Nephron (organoid): ENCODE measurements at regions not wholly inside any gene's neighbourhood (a gene's known extent, or its start where the extent isn't known, plus 50 kb on each side); places are given as distances from the start of the nearest gene placed in this dataset.

Source experiments
- H3K27ac Mint-ChIP-seq, 3 experiments: 2 replicates each; pipeline ENCODE4 v1.8.0; 2020; ENCODE audit warnings: mixed read lengths in 3 of 3, mild to moderate bottlenecking in 2 of 3, moderate library complexity in 1 of 3
- H3K27me3 Mint-ChIP-seq: 2 replicates; pipeline ENCODE4 v1.8.0; 2021; ENCODE audit warnings: low read depth, mild to moderate bottlenecking, moderate library complexity, mixed read lengths
- H3K36me3 Mint-ChIP-seq: 2 replicates; pipeline ENCODE4 v1.8.0; 2020; ENCODE audit warnings: low read depth, mixed read lengths
- H3K4me1 Mint-ChIP-seq: 2 replicates; pipeline ENCODE4 v1.8.0; 2020; ENCODE audit warnings: mixed read lengths
- H3K4me3 Mint-ChIP-seq, 3 experiments: 2 replicates each; pipeline ENCODE4 v1.8.0; 2020; ENCODE audit warnings: mild to moderate bottlenecking in 3 of 3, mixed read lengths in 3 of 3, moderate library complexity in 2 of 3
- H3K9me3 Mint-ChIP-seq: 2 replicates; pipeline ENCODE4 v1.8.0; 2020; ENCODE audit warnings: mixed read lengths
- CTCF ChIP-seq, 3 experiments: fragments of 200-600 bp; sonication (generic); IDR thresholded peaks; one replicate each; pipeline ENCODE4 v1.5.0; 2021; ENCODE audit warnings: antibody characterized with exemption in 3 of 3; ENCODE audit not compliant: unreplicated experiment in 3 of 3

- Mint-ChIP-seq H3K36me3 (no peaks in the 10 kb centered on the region), H3K27me3 (peaks cover 5% of the 10 kb centered on the region), H3K4me1 (peaks cover 24% of the 10 kb centered on the region), H3K9me3 (no peaks in the 10 kb centered on the region), H3K4me3 (no peak overlapping the region), H3K27ac (no peak overlapping the region)
- TF ChIP-seq CTCF (IDR thresholded peaks at IDR 0.05; ENCODE audit: unreplicated experiment in 3 of 3) = no peak
These were observed 60.5 kb upstream of the PRKAR2B start for GRCh38 chr7:106984034-106984433.

GRCh38 chr7:106986450-106986977 is 58.0 kb upstream of the PRKAR2B start:
- H3K36me3 Mint-ChIP-seq = no peaks in the 10 kb centered on the region

GRCh38 chr7:106987777-106988176 is 56.7 kb upstream of the PRKAR2B start:
- peaks cover 9% of the 10 kb centered on the region for H3K4me1 Mint-ChIP-seq
- no peak for TF ChIP-seq CTCF (IDR thresholded peaks at IDR 0.05; ENCODE audit: unreplicated experiment in 3 of 3)
- H3K4me3 Mint-ChIP-seq = no peak overlapping the region
- H3K27me3 Mint-ChIP-seq = no peaks in the 10 kb centered on the region
- H3K9me3 Mint-ChIP-seq = no peaks in the 10 kb centered on the region
- peak overlapping the region in 2 of 3 experiments; percentile 22 to 57 for H3K27ac Mint-ChIP-seq
- H3K36me3 Mint-ChIP-seq = no peaks in the 10 kb centered on the region

More at GRCh38 chr7:106986450-106986977, 58.0 kb upstream of the PRKAR2B start:
- peak overlapping the region in 1 of 3 experiments; percentile 56 for H3K27ac Mint-ChIP-seq
- TF ChIP-seq CTCF (IDR thresholded peaks at IDR 0.05; ENCODE audit: unreplicated experiment in 3 of 3) = no peak
- H3K27me3 Mint-ChIP-seq = no peaks in the 10 kb centered on the region
- no peaks in the 10 kb centered on the region for H3K9me3 Mint-ChIP-seq
- peaks cover 17% of the 10 kb centered on the region for H3K4me1 Mint-ChIP-seq
- no peak overlapping the region for H3K4me3 Mint-ChIP-seq

GRCh38 chr7:106992511-106992910 is 52.0 kb upstream of the PRKAR2B start:
- no peaks in the 10 kb centered on the region for H3K9me3 Mint-ChIP-seq
- H3K36me3 Mint-ChIP-seq = no peaks in the 10 kb centered on the region
- no peak overlapping the region for H3K27ac Mint-ChIP-seq
- H3K4me3 Mint-ChIP-seq = no peak overlapping the region
- no peaks in the 10 kb centered on the region for H3K27me3 Mint-ChIP-seq
- no peak for TF ChIP-seq CTCF (IDR thresholded peaks at IDR 0.05; ENCODE audit: unreplicated experiment in 3 of 3)
- H3K4me1 Mint-ChIP-seq = no peaks in the 10 kb centered on the region
